ENCODE measurements at regions not wholly inside any gene's neighbourhood (a gene's known extent, or its start where the extent isn't known, plus 50 kb on each side); places are given as distances from the start of the nearest gene placed in this dataset.
"Not testable (repeated sequence)": the region's sequence is repeated elsewhere in the genome, so short reads cannot be mapped to it uniquely, and the experiment has no call there.

DNA sequence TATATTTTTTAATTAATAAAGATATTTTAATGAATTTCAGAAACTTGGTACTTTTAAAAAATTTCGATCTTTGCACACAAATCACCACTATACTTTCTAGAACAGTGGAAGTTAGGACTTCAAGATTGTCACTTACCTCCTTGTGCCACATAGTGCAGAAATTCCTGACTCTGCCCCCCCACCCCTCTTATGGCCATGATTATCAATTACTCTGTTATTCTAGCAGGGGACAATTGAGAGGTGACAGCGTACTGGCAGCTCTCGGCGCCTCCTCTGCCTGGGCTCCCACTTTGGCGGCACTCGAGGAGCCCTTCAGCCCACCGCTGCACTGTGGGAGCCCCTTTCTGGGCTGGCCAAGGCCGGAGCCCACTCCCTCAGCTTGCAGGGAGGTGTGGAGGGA lies 325.9 kb downstream of the PPP1R3A start:
- TF ChIP-seq, protein P1, sequence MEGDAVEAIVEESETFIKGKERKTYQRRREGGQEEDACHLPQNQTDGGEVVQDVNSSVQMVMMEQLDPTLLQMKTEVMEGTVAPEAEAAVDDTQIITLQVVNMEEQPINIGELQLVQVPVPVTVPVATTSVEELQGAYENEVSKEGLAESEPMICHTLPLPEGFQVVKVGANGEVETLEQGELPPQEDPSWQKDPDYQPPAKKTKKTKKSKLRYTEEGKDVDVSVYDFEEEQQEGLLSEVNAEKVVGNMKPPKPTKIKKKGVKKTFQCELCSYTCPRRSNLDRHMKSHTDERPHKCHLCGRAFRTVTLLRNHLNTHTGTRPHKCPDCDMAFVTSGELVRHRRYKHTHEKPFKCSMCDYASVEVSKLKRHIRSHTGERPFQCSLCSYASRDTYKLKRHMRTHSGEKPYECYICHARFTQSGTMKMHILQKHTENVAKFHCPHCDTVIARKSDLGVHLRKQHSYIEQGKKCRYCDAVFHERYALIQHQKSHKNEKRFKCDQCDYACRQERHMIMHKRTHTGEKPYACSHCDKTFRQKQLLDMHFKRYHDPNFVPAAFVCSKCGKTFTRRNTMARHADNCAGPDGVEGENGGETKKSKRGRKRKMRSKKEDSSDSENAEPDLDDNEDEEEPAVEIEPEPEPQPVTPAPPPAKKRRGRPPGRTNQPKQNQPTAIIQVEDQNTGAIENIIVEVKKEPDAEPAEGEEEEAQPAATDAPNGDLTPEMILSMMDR (IDR thresholded peaks at IDR 0.05; ENCODE audit: poor library complexity) = not testable (repeated sequence)
- TF ChIP-seq EZH2phosphoT487 (IDR thresholded peaks at IDR 0.05; ENCODE audit: low read depth, severe bottlenecking, unreplicated experiment) = not testable (repeated sequence)
